ENCODE measurements at regions not wholly inside any gene's neighbourhood (a gene's known extent, or its start where the extent isn't known, plus 50 kb on each side); places are given as distances from the start of the nearest gene placed in this dataset.

DNA sequence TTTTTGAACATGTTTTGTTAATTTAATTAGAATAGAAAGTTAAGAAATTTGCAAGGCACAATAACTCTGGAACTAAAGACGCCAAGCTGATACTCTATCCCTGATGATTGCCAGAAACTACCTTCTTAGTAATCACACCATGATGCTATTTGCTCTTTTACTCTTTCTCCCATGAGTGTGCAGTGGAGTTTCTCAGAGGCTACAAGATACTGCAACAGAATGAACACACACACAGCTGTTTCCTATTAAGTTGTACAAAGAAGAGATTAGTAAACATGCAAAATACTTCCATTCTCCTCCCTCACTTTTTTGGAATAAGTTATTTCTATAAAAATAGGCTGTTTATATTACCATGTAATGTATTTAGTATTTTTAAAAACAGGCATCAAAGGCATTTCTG is 1367.5 kb downstream of the AACS start:
- TF ChIP-seq, protein P1, sequence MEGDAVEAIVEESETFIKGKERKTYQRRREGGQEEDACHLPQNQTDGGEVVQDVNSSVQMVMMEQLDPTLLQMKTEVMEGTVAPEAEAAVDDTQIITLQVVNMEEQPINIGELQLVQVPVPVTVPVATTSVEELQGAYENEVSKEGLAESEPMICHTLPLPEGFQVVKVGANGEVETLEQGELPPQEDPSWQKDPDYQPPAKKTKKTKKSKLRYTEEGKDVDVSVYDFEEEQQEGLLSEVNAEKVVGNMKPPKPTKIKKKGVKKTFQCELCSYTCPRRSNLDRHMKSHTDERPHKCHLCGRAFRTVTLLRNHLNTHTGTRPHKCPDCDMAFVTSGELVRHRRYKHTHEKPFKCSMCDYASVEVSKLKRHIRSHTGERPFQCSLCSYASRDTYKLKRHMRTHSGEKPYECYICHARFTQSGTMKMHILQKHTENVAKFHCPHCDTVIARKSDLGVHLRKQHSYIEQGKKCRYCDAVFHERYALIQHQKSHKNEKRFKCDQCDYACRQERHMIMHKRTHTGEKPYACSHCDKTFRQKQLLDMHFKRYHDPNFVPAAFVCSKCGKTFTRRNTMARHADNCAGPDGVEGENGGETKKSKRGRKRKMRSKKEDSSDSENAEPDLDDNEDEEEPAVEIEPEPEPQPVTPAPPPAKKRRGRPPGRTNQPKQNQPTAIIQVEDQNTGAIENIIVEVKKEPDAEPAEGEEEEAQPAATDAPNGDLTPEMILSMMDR (IDR thresholded peaks at IDR 0.05; ENCODE audit: low read length) = no peak
- TF ChIP-seq EZH2 (IDR thresholded peaks at IDR 0.05; ENCODE audit: borderline replicate concordance, low read length) = no peak
